Adipose tissue (tissue), 3 donors: ENCODE measurements at regions not wholly inside any gene's neighbourhood (a gene's known extent, or its start where the extent isn't known, plus 50 kb on each side); places are given as distances from the start of the nearest gene placed in this dataset.
"Not testable (repeated sequence)": the region's sequence is repeated elsewhere in the genome, so short reads cannot be mapped to it uniquely, and the experiment has no call there.

Experiments
- H3K27ac ChIP-seq: one replicate; pipeline ENCODE4 v1.5.1; 2013; ENCODE audit warnings: low read depth, low read length
- WGBS, 3 donors: extraction: QIAGEN DNeasy Blood & Tissue Kit; methylation state at CpG; one replicate each; pipeline ENCODE4 v1.1.7; 2013; 5-methylcytosine and 5-hydroxymethylcytosine counted together
- donor health status: healthy with polysubstance abuse.
- donor health status: Bipolar disorder and iron deficiency.
- donor health status: healthy.

- 82 to 95% (median 90%) methylated on average over 5 of the region's 5 CpGs for WGBS, 3 donors
- no peak overlapping the region for H3K27ac ChIP-seq
Observed at GRCh38 chr13:39918620-39919236, 263.3 kb downstream of the COG6 start.

- 86 to 96% (median 92%) methylated on average over 2 of the region's 2 CpGs for WGBS, 3 donors
- H3K27ac ChIP-seq, result no peak overlapping the region
Observed at GRCh38 chr13:39920613-39921012, 265.2 kb downstream of the COG6 start.

- 87 to 93% (median 89%) methylated on average over 1 of the region's 1 CpG for WGBS, 3 donors
- no peak overlapping the region for H3K27ac ChIP-seq
Observed at GRCh38 chr13:39926345-39926744, 270.9 kb downstream of the COG6 start.

GRCh38 chr13:39928261-39928660 is 272.8 kb downstream of the COG6 start:
- 82 to 92% (median 83%) methylated on average over 2 of the region's 2 CpGs for WGBS, 3 donors
- H3K27ac ChIP-seq, result no peak overlapping the region

GRCh38 chr13:39929583-39929982 is 274.1 kb downstream of the COG6 start:
- WGBS, 3 donors, result 63 to 72% (median 65%) methylated on average over 1 of the region's 1 CpG
- no peak overlapping the region for H3K27ac ChIP-seq

- H3K27ac ChIP-seq, result no peak overlapping the region
- 65 to 75% (median 66%) methylated on average over 2 of the region's 2 CpGs for WGBS, 3 donors
Observed at GRCh38 chr13:39930060-39930459, 274.6 kb downstream of the COG6 start.

- H3K27ac ChIP-seq, result no peak overlapping the region
- WGBS, 3 donors, result 76 to 85% (median 80%) methylated on average over 6 of the region's 6 CpGs
Observed at GRCh38 chr13:39930544-39931444, 275.3 kb downstream of the COG6 start.

GRCh38 chr13:39931505-39931904 is 276.0 kb downstream of the COG6 start:
- no peak overlapping the region for H3K27ac ChIP-seq
- WGBS, 3 donors, result 72 to 98% (median 87%) methylated on average over 2 of the region's 2 CpGs

GRCh38 chr13:39932514-39932913 is 277.1 kb downstream of the COG6 start:
- 46 to 93% (median 48%) methylated on average over 2 of the region's 2 CpGs for WGBS, 3 donors
- H3K27ac ChIP-seq, result not testable (repeated sequence)

GRCh38 chr13:39935155-39935554 is 279.7 kb downstream of the COG6 start:
- H3K27ac ChIP-seq, result no peak overlapping the region
- 0 to 73% (median 2%) methylated on average over 1 of the region's 1 CpG for WGBS, 3 donors

GRCh38 chr13:39938596-39938995 is 283.1 kb downstream of the COG6 start:
- WGBS, 3 donors, result 67 to 89% (median 81%) methylated on average over 2 of the region's 2 CpGs
- no peak overlapping the region for H3K27ac ChIP-seq

- no peak overlapping the region for H3K27ac ChIP-seq
- WGBS, 3 donors, result 82 to 93% (median 91%) methylated on average over 5 of the region's 5 CpGs
Observed at GRCh38 chr13:39941236-39941635, 285.8 kb downstream of the COG6 start.

GRCh38 chr13:39941911-39942551 is 286.6 kb downstream of the COG6 start:
- no peak overlapping the region for H3K27ac ChIP-seq
- WGBS, 3 donors, result 68 to 76% (median 76%) methylated on average over 8 of the region's 8 CpGs

GRCh38 chr13:39942552-39943273 is 287.3 kb downstream of the COG6 start:
- 36 to 55% (median 49%) methylated on average over 12 of the region's 12 CpGs for WGBS, 3 donors
- no peak overlapping the region for H3K27ac ChIP-seq

GRCh38 chr13:39943711-39944110 is 288.2 kb downstream of the COG6 start:
- WGBS, 3 donors, result 53 to 66% (median 53%) methylated on average over 6 of the region's 6 CpGs
- H3K27ac ChIP-seq, result no peak overlapping the region

- no peak overlapping the region for H3K27ac ChIP-seq
- WGBS, 3 donors, result 60 to 75% (median 75%) methylated on average over 4 of the region's 4 CpGs
Observed at GRCh38 chr13:39945226-39945625, 289.8 kb downstream of the COG6 start.

GRCh38 chr13:39946769-39947168 is 291.3 kb downstream of the COG6 start:
- no peak overlapping the region for H3K27ac ChIP-seq
- WGBS, 3 donors, result 94 to 99% (median 97%) methylated on average over 1 of the region's 1 CpG

GRCh38 chr13:39951301-39951700 is 295.8 kb downstream of the COG6 start:
- no peak overlapping the region for H3K27ac ChIP-seq
- WGBS, 3 donors, result 81 to 94% (median 84%) methylated on average over 3 of the region's 3 CpGs
